AG09309 (cell line): ENCODE measurements at regions not wholly inside any gene's neighbourhood (a gene's known extent, or its start where the extent isn't known, plus 50 kb on each side); places are given as distances from the start of the nearest gene placed in this dataset.

ENCODE experiments used
- DNase-seq: peaks from one replicate; pipeline ENCODE4 v3.0.0-alpha.2; 2010; ENCODE audit warnings: low read depth
- H3K4me3 ChIP-seq: 2 replicates; pipeline ENCODE4 v1.5.1; 2011; ENCODE audit warnings: mild to moderate bottlenecking, low read depth, low read length, moderate library complexity; ENCODE audit not compliant: control insufficient read depth
- TF ChIP-seq, protein P1 (sequence below): IDR thresholded peaks from 2 replicates; pipeline ENCODE4 v1.5.1; 2011; ENCODE audit warnings: mild to moderate bottlenecking, low read depth, low read length, inconsistent platforms; ENCODE audit not compliant: insufficient read depth, control insufficient read depth; ENCODE audit errors: missing control alignments

DNA sequence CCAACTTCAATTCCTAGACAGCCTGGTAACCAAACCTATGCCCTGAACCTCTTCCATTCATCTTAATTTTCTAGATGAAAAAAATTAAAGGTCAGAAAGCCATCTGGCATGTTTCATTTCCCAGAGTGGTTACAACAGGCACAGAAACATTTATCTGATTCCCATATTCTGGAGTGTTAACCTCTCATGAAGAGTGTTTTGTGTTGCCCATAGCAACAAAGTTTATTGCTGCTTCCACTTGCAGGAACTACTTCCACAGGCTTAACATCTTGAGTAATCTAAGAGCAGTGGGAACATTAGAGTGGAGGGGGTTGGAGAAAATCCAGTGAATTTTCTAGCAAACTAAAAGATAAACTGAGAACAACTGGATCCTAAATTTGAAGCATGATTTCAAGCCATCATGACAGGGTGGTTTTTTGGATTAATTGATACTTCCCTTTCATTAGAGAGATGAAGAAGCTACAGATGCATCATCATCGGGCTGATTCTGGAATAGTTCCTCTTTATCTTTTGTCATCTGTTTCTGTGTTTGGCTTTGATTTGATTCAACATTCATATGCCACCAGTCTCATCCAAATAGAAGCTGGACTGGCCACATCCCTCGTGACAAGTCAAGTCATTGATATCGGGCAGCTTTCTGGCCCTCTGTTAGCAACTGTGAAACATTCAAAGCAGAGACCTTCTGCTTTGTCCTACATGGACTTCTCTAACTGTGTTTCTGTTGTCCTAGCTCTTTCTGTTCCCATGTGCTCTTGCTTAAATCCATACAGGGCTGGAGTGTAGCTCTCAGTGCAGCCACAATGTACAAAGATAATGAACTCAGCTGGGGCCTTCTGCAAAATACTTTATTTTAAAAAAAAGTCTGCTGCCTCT lies 167.3 kb downstream of the MID1IP1 start:
- TF ChIP-seq, protein P1, sequence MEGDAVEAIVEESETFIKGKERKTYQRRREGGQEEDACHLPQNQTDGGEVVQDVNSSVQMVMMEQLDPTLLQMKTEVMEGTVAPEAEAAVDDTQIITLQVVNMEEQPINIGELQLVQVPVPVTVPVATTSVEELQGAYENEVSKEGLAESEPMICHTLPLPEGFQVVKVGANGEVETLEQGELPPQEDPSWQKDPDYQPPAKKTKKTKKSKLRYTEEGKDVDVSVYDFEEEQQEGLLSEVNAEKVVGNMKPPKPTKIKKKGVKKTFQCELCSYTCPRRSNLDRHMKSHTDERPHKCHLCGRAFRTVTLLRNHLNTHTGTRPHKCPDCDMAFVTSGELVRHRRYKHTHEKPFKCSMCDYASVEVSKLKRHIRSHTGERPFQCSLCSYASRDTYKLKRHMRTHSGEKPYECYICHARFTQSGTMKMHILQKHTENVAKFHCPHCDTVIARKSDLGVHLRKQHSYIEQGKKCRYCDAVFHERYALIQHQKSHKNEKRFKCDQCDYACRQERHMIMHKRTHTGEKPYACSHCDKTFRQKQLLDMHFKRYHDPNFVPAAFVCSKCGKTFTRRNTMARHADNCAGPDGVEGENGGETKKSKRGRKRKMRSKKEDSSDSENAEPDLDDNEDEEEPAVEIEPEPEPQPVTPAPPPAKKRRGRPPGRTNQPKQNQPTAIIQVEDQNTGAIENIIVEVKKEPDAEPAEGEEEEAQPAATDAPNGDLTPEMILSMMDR = no peak
- DNase-seq = no peak
- H3K4me3 ChIP-seq = no peak overlapping the region

DNA sequence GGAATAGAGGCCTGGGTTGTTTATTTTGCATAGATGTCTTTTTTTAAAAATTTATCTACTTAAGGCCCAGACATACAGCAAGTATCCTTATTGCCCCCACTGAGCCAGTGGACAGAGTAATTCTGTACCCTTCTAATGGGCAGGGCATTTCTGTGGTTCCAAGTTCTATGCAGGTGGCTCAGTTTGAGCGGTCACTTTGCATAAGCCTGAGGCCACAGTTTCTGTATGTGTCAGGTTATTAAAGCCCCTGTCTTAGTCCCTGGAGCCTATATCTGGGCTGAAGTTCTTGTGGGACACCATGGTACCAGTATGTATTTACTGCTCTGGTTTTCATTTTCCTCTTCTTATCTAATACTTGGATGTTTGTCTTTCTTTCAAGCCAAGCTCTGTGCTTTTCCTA lies 168.8 kb downstream of the MID1IP1 start:
- DNase-seq = no peak
- TF ChIP-seq, protein P1 = no peak
- H3K4me3 ChIP-seq = no peak overlapping the region

GRCh38 chrX:38970845-38971244 lies 169.6 kb downstream of the MID1IP1 start:
- DNase-seq = no peak

GRCh38 chrX:38973322-38973721 lies 172.1 kb downstream of the MID1IP1 start:
- no peak overlapping the region for H3K4me3 ChIP-seq
- no peak for DNase-seq
- TF ChIP-seq, protein P1 = no peak

More at GRCh38 chrX:38970845-38971244, 169.6 kb downstream of the MID1IP1 start:
- TF ChIP-seq, protein P1 = no peak
- H3K4me3 ChIP-seq = no peak overlapping the region

- TF ChIP-seq, protein P1 = no peak
- no peak overlapping the region for H3K4me3 ChIP-seq
- DNase-seq = no peak
Measured at GRCh38 chrX:38974542-38974941, 173.3 kb downstream of the MID1IP1 start.

GRCh38 chrX:38975368-38975942 lies 174.2 kb downstream of the MID1IP1 start:
- TF ChIP-seq, protein P1 = no peak
- no peak for DNase-seq
- no peak overlapping the region for H3K4me3 ChIP-seq

DNA sequence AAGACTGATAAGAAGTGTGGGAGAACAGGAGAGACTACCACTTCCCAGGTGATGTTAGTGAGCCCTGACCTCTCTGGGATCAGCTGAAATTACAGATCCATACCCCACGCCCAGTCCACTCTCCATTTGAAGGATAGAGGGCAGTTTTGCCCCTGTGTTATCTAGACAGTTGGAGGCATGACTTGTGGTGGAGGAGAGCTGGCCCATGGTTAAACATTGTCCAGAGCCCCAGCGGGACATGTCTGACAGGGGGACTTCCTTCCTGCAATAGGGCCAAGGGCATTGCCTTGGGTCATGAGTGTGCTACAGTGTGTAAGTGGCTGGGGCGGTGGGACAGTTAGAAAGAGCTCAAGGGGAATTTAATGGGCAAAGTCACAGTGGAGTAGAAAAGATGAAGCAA lies 181.1 kb downstream of the MID1IP1 start:
- no peak overlapping the region for H3K4me3 ChIP-seq
- TF ChIP-seq, protein P1 = no peak
- no peak for DNase-seq
